Forelimb muscle (tissue), 1 donor: ENCODE measurements at regions not wholly inside any gene's neighbourhood (a gene's known extent, or its start where the extent isn't known, plus 50 kb on each side); places are given as distances from the start of the nearest gene placed in this dataset.

ENCODE experiments used
- DNase-seq: peaks from one replicate; pipeline ENCODE4 v3.0.0-alpha.2; 2013; ENCODE audit warnings: low read depth

- DNase-seq = no peak
Measured at GRCh38 chr13:31049083-31049482, 112.6 kb downstream of the HSPH1 start.

DNA sequence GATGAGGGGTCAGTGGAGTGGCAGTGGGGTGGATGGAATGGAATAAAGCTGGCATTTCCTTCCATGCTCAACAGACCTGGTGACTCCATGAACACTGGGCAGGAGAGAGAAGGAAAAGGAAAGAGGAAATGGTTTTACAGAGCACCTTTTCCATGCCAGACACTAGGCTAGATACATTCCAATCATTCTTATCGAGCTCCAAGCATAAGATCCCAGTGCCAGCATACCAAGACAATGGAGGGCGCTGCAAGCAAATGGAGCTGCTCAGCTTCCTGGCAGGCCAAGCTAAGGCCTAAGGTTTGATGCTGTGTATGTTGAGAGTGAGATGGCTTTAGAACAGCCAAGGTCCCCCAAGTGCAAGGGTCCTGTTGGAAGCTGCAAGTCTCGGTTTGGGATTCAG lies 113.2 kb downstream of the HSPH1 start:
- no peak for DNase-seq

GRCh38 chr13:31046711-31047279 lies 114.3 kb downstream of the TEX26 start:
- DNase-seq = peak; percentile 45

GRCh38 chr13:31045286-31046081 lies 113.0 kb downstream of the TEX26 start:
- no peak for DNase-seq

- DNase-seq = peak; percentile 45
Measured at GRCh38 chr13:31044364-31045285, 112.2 kb downstream of the TEX26 start.

- DNase-seq = no peak
Measured at GRCh38 chr13:31043957-31044356, 111.5 kb downstream of the TEX26 start.

- DNase-seq = no peak
Measured at GRCh38 chr13:31042481-31043165, 110.2 kb downstream of the TEX26 start.

- no peak for DNase-seq
Measured at GRCh38 chr13:31042049-31042448, 109.6 kb downstream of the TEX26 start.

- DNase-seq = no peak
Measured at GRCh38 chr13:31038834-31039552, 106.5 kb downstream of the TEX26 start.

DNA sequence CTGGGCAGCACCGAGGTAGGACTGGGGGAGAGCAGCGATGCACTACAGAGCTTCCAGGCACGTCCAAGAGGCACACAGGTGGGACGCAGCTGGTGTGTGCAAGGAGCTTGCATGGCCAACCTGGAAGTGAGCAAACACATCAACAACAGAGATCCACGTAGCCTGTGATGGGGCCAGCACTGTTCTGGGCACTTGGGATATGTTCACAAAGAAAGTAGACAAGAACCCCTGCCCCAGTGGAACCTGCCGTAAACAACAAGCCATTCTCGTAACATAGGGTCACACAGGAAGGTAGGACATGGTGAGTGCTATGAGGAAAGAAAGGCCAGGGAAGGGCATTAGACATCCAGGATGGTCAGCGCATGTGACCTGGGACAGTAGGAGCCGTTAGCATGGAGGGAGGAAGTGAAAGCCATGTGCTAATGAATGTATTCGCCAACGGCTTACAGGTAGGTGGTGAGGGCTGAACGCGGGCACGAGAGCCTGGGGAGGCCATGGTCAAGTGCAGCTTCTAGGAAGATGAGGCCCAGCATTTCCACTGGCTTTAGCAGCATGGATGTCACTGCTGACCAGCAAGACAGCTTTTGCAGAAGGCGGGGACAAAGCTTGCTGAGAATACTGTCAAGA lies 105.5 kb downstream of the TEX26 start:
- DNase-seq = no peak

GRCh38 chr13:31036731-31037695 lies 104.6 kb downstream of the TEX26 start:
- DNase-seq = peak; percentile 61

- DNase-seq = peak; percentile 73
Measured at GRCh38 chr13:31035185-31035965, 102.9 kb downstream of the TEX26 start.

GRCh38 chr13:31032528-31033113 lies 100.2 kb downstream of the TEX26 start:
- DNase-seq = no peak

- DNase-seq = no peak
Measured at GRCh38 chr13:31031482-31031881, 99.0 kb downstream of the TEX26 start.

- no peak for DNase-seq
Measured at GRCh38 chr13:31029102-31029501, 96.6 kb downstream of the TEX26 start.

GRCh38 chr13:31027136-31027535 lies 94.7 kb downstream of the TEX26 start:
- DNase-seq = no peak
